ENCODE measurements at regions not wholly inside any gene's neighbourhood (a gene's known extent, or its start where the extent isn't known, plus 50 kb on each side); places are given as distances from the start of the nearest gene placed in this dataset.
"Not testable (repeated sequence)": the region's sequence is repeated elsewhere in the genome, so short reads cannot be mapped to it uniquely, and the experiment has no call there.

DNA sequence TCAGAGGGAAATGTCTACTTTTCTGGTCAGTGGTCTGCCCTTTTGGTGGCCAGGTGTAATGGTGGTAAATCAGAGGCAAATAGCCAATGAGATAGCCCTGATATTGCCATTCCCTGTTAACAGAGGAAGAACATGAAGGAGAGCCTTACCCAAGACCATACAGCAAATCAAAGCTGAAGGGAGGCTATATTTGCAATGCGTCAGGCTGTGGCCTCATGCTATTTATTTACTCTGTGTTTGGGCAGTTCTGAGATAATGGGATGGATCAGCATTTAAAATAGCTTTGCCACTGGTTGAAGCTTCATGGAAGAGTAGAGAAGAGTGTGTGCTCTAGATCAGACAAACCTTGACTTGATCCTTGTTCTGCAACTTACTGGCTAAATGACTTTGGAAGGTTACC, 73.3 kb upstream of the MAML3 start:
- H3K27ac ChIP-seq (ENCODE audit: low read length): no peak overlapping the region

GRCh38 chr4:140223056-140223810, 69.2 kb upstream of the MAML3 start:
- Histone ChIP-seq H3K27ac (ENCODE audit: low read length) (no peak overlapping the region), H3K4me1 (ENCODE audit: control insufficient read depth in 1 of 2, insufficient read depth in 2 of 2, low read length in 2 of 2) (no peaks in the 10 kb centered on the region), H3K9me3 (ENCODE audit: control insufficient read depth in 1 of 2, low read length in 2 of 2) (no peaks in the 10 kb centered on the region), H3K4me3 (ENCODE audit: low read depth in 1 of 2, low read length in 2 of 2) (no peak overlapping the region), H3K27me3 (ENCODE audit: low read depth, low read length) (no peaks in the 10 kb centered on the region), H3K36me3 (ENCODE audit: control insufficient read depth in 1 of 2, insufficient read depth in 2 of 2, low read length in 2 of 2) (no peaks in the 10 kb centered on the region)

More for the DNA sequence above, 73.3 kb upstream of the MAML3 start:
- Histone ChIP-seq H3K27me3 (ENCODE audit: low read depth, low read length) (no peaks in the 10 kb centered on the region), H3K4me1 (ENCODE audit: control insufficient read depth in 1 of 2, insufficient read depth in 2 of 2, low read length in 2 of 2) (no peaks in the 10 kb centered on the region), H3K9me3 (ENCODE audit: control insufficient read depth in 1 of 2, low read length in 2 of 2) (no peaks in the 10 kb centered on the region), H3K36me3 (ENCODE audit: control insufficient read depth in 1 of 2, insufficient read depth in 2 of 2, low read length in 2 of 2) (no peaks in the 10 kb centered on the region), H3K4me3 (ENCODE audit: low read depth in 1 of 2, low read length in 2 of 2) (no peak overlapping the region)

- H3K27ac ChIP-seq (ENCODE audit: low read length): no peak overlapping the region
- no peak overlapping the region for H3K4me3 ChIP-seq (ENCODE audit: low read depth in 1 of 2, low read length in 2 of 2)
- no peaks in the 10 kb centered on the region for H3K36me3 ChIP-seq (ENCODE audit: control insufficient read depth in 1 of 2, insufficient read depth in 2 of 2, low read length in 2 of 2)
- no peaks in the 10 kb centered on the region for H3K27me3 ChIP-seq (ENCODE audit: low read depth, low read length)
- H3K9me3 ChIP-seq (ENCODE audit: control insufficient read depth in 1 of 2, low read length in 2 of 2): no peaks in the 10 kb centered on the region
- H3K4me1 ChIP-seq (ENCODE audit: control insufficient read depth in 1 of 2, insufficient read depth in 2 of 2, low read length in 2 of 2): no peaks in the 10 kb centered on the region
Observed at GRCh38 chr4:140222171-140222570, 68.2 kb upstream of the MAML3 start.

DNA sequence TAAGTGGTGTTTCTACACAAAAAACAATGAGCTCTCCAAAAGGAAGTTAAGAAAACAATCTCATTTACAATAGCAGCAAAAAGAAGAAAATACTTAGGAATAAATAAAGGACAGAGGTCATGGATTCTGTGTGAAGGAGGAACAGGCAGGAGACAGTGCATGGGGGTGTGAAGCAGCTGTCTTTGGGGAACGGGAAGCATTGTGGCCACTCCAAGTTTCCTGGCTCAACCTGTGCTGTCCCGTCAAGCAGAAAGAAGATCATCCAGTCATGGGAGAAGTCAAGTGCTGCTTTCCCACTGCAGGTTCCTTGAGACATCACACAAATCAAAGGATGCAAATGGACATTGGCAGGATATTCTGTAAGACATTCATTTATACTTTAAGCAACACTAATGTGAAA, 66.1 kb upstream of the MAML3 start:
- H3K9me3 ChIP-seq (ENCODE audit: control insufficient read depth in 1 of 2, low read length in 2 of 2): no peaks in the 10 kb centered on the region
- H3K4me1 ChIP-seq (ENCODE audit: control insufficient read depth in 1 of 2, insufficient read depth in 2 of 2, low read length in 2 of 2): no peaks in the 10 kb centered on the region
- H3K27ac ChIP-seq (ENCODE audit: low read length): no peak overlapping the region
- H3K4me3 ChIP-seq (ENCODE audit: low read depth in 1 of 2, low read length in 2 of 2): no peak overlapping the region
- no peaks in the 10 kb centered on the region for H3K36me3 ChIP-seq (ENCODE audit: control insufficient read depth in 1 of 2, insufficient read depth in 2 of 2, low read length in 2 of 2)
- no peaks in the 10 kb centered on the region for H3K27me3 ChIP-seq (ENCODE audit: low read depth, low read length)

GRCh38 chr4:140219567-140219966, 65.6 kb upstream of the MAML3 start:
- Histone ChIP-seq H3K36me3 (ENCODE audit: control insufficient read depth in 1 of 2, insufficient read depth in 2 of 2, low read length in 2 of 2) (no peaks in the 10 kb centered on the region), H3K27me3 (ENCODE audit: low read depth, low read length) (no peaks in the 10 kb centered on the region), H3K4me1 (ENCODE audit: control insufficient read depth in 1 of 2, insufficient read depth in 2 of 2, low read length in 2 of 2) (no peaks in the 10 kb centered on the region), H3K27ac (ENCODE audit: low read length) (no peak overlapping the region), H3K4me3 (ENCODE audit: low read depth in 1 of 2, low read length in 2 of 2) (no peak overlapping the region), H3K9me3 (ENCODE audit: control insufficient read depth in 1 of 2, low read length in 2 of 2) (no peaks in the 10 kb centered on the region)

- H3K4me3 ChIP-seq (ENCODE audit: low read depth in 1 of 2, low read length in 2 of 2); H3K9me3 ChIP-seq (ENCODE audit: control insufficient read depth in 1 of 2, low read length in 2 of 2); H3K36me3 ChIP-seq (ENCODE audit: control insufficient read depth in 1 of 2, insufficient read depth in 2 of 2, low read length in 2 of 2); H3K27ac ChIP-seq (ENCODE audit: low read length); H3K27me3 ChIP-seq (ENCODE audit: low read depth, low read length); H3K4me1 ChIP-seq (ENCODE audit: control insufficient read depth in 1 of 2, insufficient read depth in 2 of 2, low read length in 2 of 2): not testable (repeated sequence)
Observed at GRCh38 chr4:140219070-140219469, 65.1 kb upstream of the MAML3 start.

GRCh38 chr4:140213749-140214148, 59.8 kb upstream of the MAML3 start:
- Histone ChIP-seq H3K9me3 (ENCODE audit: control insufficient read depth in 1 of 2, low read length in 2 of 2) (no peaks in the 10 kb centered on the region), H3K36me3 (ENCODE audit: control insufficient read depth in 1 of 2, insufficient read depth in 2 of 2, low read length in 2 of 2) (no peaks in the 10 kb centered on the region), H3K27ac (ENCODE audit: low read length) (peak overlapping the region; percentile 21), H3K4me1 (ENCODE audit: control insufficient read depth in 1 of 2, insufficient read depth in 2 of 2, low read length in 2 of 2) (no peaks in the 10 kb centered on the region), H3K4me3 (ENCODE audit: low read depth in 1 of 2, low read length in 2 of 2) (peak overlapping the region in 1 of 2 donors; percentile 8), H3K27me3 (ENCODE audit: low read depth, low read length) (no peaks in the 10 kb centered on the region)

DNA sequence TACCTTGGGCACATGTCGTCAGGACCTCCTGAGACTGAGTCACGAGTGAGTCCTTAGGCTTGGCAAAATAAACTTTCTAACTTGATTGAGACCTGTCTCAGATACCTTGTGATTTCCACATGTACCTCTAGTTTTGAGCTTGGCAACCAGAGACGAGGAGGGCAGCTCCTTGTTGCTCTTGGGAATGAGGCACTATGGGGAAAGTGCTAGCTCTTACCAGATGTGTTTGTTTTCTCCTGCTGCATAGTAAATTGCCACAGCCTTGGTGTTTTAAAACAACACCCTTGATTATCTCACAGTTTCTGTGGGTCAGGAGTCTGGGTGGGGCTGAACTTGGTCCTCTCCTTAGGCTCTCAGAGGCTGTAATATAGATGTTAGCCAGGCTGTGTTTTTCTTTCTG, 59.1 kb upstream of the MAML3 start:
- no peaks in the 10 kb centered on the region for H3K9me3 ChIP-seq (ENCODE audit: control insufficient read depth in 1 of 2, low read length in 2 of 2)
- H3K4me1 ChIP-seq (ENCODE audit: control insufficient read depth in 1 of 2, insufficient read depth in 2 of 2, low read length in 2 of 2): no peaks in the 10 kb centered on the region
- peak overlapping the region; percentile 21 for H3K27ac ChIP-seq (ENCODE audit: low read length)
- H3K36me3 ChIP-seq (ENCODE audit: control insufficient read depth in 1 of 2, insufficient read depth in 2 of 2, low read length in 2 of 2): no peaks in the 10 kb centered on the region
- H3K27me3 ChIP-seq (ENCODE audit: low read depth, low read length): no peaks in the 10 kb centered on the region
- peak overlapping the region in 1 of 2 donors; percentile 8 for H3K4me3 ChIP-seq (ENCODE audit: low read depth in 1 of 2, low read length in 2 of 2)

GRCh38 chr4:140212646-140213045, 58.7 kb upstream of the MAML3 start:
- Histone ChIP-seq H3K4me3 (ENCODE audit: low read depth in 1 of 2, low read length in 2 of 2) (no peak overlapping the region), H3K27ac (ENCODE audit: low read length) (no peak overlapping the region), H3K36me3 (ENCODE audit: control insufficient read depth in 1 of 2, insufficient read depth in 2 of 2, low read length in 2 of 2) (no peaks in the 10 kb centered on the region), H3K4me1 (ENCODE audit: control insufficient read depth in 1 of 2, insufficient read depth in 2 of 2, low read length in 2 of 2) (no peaks in the 10 kb centered on the region), H3K9me3 (ENCODE audit: control insufficient read depth in 1 of 2, low read length in 2 of 2) (no peaks in the 10 kb centered on the region), H3K27me3 (ENCODE audit: low read depth, low read length) (no peaks in the 10 kb centered on the region)

DNA sequence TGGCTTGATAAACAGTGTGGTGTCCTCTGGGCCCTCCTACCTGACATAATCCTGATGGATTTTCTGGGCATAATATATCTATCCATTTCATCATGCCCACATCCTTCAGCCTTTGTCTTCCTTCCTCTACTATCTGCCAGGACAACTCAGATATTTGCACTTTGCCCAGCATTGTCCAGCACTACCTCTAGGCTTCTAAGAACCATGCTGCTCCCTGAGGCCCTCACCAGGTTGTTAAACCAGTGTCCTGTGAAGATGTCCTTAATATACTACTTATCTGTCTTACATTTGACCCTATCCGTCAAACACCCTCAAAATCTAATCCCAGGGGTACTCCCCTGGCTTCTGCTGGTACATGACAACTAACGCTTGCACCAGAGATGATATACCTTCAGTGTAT, 58.2 kb upstream of the MAML3 start:
- Histone ChIP-seq H3K9me3 (ENCODE audit: control insufficient read depth in 1 of 2, low read length in 2 of 2) (no peaks in the 10 kb centered on the region), H3K36me3 (ENCODE audit: control insufficient read depth in 1 of 2, insufficient read depth in 2 of 2, low read length in 2 of 2) (no peaks in the 10 kb centered on the region), H3K27me3 (ENCODE audit: low read depth, low read length) (no peaks in the 10 kb centered on the region), H3K4me3 (ENCODE audit: low read depth in 1 of 2, low read length in 2 of 2) (no peak overlapping the region), H3K4me1 (ENCODE audit: control insufficient read depth in 1 of 2, insufficient read depth in 2 of 2, low read length in 2 of 2) (no peaks in the 10 kb centered on the region), H3K27ac (ENCODE audit: low read length) (no peak overlapping the region)

DNA sequence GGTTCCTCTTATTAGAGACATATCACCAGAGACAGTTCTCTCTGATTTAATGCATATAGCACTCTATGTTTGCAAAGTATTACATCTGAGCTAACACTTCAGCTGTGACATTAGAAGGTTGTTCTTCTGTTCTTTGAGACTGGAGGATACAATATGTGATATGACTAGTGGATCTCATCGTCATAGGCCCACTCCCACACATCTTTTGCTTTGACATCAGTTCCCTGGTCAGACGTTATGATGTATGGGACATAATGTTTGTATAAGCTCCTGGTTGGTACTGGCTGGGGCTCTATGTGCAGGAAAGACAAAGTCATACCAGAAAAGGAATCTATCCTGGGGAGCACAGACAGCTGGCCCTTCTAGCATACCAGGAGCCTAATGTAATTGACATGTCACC, 57.7 kb upstream of the MAML3 start:
- no peak overlapping the region for H3K4me3 ChIP-seq (ENCODE audit: low read depth in 1 of 2, low read length in 2 of 2)
- H3K36me3 ChIP-seq (ENCODE audit: control insufficient read depth in 1 of 2, insufficient read depth in 2 of 2, low read length in 2 of 2): no peaks in the 10 kb centered on the region
- H3K27ac ChIP-seq (ENCODE audit: low read length): no peak overlapping the region
- H3K9me3 ChIP-seq (ENCODE audit: control insufficient read depth in 1 of 2, low read length in 2 of 2): no peaks in the 10 kb centered on the region
- H3K27me3 ChIP-seq (ENCODE audit: low read depth, low read length): no peaks in the 10 kb centered on the region
- H3K4me1 ChIP-seq (ENCODE audit: control insufficient read depth in 1 of 2, insufficient read depth in 2 of 2, low read length in 2 of 2): no peaks in the 10 kb centered on the region

- Histone ChIP-seq H3K27me3 (ENCODE audit: low read depth, low read length) (no peaks in the 10 kb centered on the region), H3K27ac (ENCODE audit: low read length) (no peak overlapping the region), H3K4me1 (ENCODE audit: control insufficient read depth in 1 of 2, insufficient read depth in 2 of 2, low read length in 2 of 2) (no peaks in the 10 kb centered on the region), H3K9me3 (ENCODE audit: control insufficient read depth in 1 of 2, low read length in 2 of 2) (no peaks in the 10 kb centered on the region), H3K4me3 (ENCODE audit: low read depth in 1 of 2, low read length in 2 of 2) (no peak overlapping the region), H3K36me3 (ENCODE audit: control insufficient read depth in 1 of 2, insufficient read depth in 2 of 2, low read length in 2 of 2) (no peaks in the 10 kb centered on the region)
Observed at GRCh38 chr4:140211161-140211560, 57.2 kb upstream of the MAML3 start.

Measured in muscle layer of duodenum (tissue), 2 donors.